GM18517 (cell line): ENCODE measurements at regions not wholly inside any gene's neighbourhood (a gene's known extent, or its start where the extent isn't known, plus 50 kb on each side); places are given as distances from the start of the nearest gene placed in this dataset.

Source experiments
- ATAC-seq: cut with Tn5 transposase; IDR thresholded peaks from one replicate; pipeline ENCODE4 v1.9.1; 2021; ENCODE audit warnings: mild to moderate bottlenecking, moderate library complexity; ENCODE audit not compliant: unreplicated experiment

DNA sequence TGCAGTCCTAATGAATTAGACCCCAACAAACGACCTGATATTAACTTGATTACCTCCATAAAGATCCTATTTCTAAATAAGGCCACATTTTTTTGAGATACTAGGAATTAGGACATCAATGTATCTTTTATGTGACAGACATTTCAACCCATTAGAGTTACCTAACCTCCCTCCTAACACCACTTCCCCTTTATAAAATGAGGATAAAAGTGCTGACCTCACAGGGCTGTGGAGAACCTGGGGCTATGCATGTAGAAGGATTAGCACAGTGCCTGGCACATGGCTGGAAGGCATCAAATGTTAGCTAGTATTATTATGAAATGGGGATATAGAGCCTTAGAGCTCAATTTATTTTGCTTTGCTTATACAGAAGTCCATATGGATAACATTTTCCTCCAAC, 53.5 kb upstream of the LRRN1 start:
- ATAC-seq, result no peak

- ATAC-seq, result peak; percentile 58
Measured at GRCh38 chr3:3744826-3745225, 54.4 kb upstream of the LRRN1 start.

GRCh38 chr3:3743754-3744153, 55.5 kb upstream of the LRRN1 start:
- no peak for ATAC-seq

- no peak for ATAC-seq
Measured at GRCh38 chr3:3740061-3740460, 59.2 kb upstream of the LRRN1 start.

GRCh38 chr3:3739330-3740060, 59.7 kb upstream of the LRRN1 start:
- ATAC-seq, result no peak

- ATAC-seq, result no peak
Measured at GRCh38 chr3:3737531-3737930, 61.7 kb upstream of the LRRN1 start.

DNA sequence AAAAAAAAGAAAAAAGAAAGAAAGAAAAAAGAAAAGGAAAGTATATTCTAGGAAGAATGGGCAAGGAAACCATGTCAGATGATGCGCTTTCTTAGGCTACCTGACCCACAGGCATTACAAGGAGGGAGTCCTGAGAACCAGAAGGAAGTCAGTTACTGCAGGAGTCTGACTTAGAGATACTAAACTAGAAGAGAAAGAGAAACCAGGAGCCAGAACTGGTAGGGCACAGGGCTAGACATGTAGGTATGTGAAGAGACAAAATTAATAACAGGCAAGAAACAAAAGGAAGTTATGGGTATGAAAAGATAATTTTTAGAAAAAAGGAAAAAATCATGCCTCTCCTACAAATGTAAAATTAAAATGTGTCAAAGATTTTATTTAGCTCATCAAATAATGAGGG, 63.3 kb upstream of the LRRN1 start:
- no peak for ATAC-seq

DNA sequence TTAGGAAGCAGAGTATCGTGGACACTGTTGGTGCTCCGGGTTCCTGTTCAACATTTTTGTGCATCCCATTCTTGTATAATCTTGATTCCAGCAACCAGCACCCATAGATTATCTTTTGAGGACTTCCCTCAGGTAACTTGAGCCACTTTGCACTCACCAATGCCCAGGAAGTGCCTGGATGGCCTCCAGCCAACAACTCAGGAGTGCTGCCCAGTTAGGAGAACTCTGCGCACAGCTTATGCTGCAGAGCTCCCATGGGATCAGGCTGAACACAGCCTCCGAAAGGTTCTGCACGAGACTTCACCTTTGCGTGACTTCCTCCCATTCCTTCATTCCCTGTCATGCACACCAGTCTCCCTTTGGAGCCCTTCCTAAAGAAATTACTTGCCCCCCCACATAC, 64.3 kb upstream of the LRRN1 start:
- no peak for ATAC-seq

DNA sequence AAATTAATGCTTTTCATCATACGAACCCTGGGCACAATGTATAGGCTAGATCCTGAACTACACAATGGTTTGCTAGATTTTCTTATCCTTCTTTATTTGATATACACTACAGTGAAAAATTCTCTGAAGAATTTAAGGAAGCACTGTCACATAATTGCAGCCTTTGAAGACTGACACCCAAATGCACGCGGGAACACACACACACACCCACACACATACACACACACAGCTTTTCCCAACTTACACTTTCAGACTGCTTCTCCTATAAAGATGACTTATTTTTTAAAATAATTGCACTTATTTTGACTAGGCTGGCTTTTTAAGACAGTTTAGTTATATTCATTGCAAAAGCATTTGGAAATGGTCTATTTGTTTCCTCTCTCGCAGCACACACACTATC, 70.0 kb upstream of the LRRN1 start:
- no peak for ATAC-seq

GRCh38 chr3:3726549-3726948, 72.7 kb upstream of the LRRN1 start:
- ATAC-seq, result no peak

DNA sequence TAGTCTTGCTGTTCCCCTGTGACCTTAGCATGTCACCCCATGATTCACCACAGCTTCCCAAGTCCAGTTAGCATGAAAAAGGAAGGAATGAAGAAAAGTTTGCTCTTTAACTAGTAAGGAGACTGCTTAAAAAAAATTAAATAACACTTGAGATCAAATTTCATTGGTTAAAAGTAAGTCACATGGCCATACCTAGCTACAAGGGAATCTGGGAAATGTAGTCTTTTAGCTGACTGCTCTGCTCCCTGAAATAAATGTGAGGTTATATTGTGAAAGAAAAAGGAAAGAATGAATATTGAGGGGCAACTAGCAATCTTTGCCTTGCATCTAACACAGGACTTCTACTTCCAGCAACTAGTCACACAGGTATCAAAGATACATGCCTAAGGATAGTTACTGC, 84.7 kb upstream of the LRRN1 start:
- ATAC-seq, result no peak

GRCh38 chr3:3712971-3713370, 86.3 kb upstream of the LRRN1 start:
- ATAC-seq, result no peak

GRCh38 chr3:3708769-3709115, 90.5 kb upstream of the LRRN1 start:
- ATAC-seq, result no peak

DNA sequence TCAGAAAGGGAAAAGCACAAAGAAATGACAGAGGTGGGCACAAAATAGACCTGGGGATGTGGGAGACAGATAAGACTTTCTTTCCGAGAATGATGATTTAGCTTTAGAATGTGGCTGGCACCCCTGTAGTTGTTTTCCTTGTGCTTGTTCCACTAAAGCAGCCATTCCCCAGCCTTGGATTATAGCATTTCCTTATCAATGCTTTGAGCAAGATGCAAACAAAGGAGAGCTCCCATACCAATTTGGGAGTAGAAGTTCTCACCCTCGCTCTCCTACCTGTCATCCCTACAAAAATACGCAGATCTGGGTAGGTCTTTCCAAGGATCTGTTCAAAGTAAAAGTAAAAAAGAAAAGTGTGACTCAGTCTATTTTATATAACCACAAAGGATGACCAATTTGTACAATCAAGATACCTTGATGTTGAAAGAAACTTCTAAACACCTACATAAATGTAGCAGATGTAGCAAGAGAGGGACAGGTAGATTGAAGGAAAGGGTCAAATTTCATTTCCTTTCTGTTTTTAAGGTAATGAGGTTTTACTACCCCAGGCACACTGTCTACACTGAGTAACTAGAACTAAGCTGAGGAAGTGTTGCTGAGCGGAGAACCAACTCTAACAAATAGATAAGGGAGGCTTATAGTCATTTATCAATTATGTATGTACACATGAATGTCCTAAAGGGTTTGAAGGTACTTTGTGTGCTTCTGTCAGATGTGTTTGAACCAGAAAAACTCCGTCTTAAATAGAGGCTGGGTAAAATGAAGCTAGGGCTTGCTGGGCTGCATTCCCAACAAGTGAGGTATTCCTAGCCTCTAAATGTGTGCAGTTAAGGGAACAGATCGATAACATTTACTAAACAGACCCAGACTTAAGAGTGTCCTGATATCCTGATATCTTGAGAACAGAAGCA, 91.1 kb upstream of the LRRN1 start:
- ATAC-seq, result no peak

DNA sequence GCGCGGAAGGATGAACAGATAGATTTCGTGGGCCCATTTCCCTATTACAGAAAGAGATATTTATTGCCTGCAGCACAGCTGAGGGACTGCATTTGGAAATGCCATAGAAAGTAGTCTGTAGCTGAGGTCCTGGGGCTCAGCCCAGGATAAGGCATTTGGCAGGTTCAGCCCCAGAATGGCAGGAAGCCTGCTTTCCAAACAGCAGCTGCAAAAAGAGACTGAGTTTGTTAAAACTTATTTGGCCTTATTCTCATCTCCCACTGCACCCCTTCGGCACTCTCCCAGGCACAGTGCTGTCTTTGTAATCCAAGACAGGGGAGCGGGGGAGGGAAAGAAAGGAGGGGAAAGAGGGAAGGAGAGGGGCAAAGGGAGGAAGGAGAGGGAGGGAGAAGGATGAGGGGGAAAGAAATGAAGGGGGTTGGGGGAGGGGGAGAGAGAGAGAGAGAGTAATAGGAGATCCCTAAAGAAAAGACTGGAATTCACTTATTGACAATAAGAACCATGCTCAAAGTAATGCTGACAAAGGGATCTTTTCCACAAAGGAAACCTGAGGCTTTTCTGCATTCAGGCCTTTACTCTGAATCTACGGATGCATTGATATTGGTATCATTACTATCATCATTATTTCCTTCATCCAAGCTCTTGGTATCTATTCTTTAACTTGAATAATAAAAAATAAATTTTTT, 94.0 kb upstream of the LRRN1 start:
- no peak for ATAC-seq

DNA sequence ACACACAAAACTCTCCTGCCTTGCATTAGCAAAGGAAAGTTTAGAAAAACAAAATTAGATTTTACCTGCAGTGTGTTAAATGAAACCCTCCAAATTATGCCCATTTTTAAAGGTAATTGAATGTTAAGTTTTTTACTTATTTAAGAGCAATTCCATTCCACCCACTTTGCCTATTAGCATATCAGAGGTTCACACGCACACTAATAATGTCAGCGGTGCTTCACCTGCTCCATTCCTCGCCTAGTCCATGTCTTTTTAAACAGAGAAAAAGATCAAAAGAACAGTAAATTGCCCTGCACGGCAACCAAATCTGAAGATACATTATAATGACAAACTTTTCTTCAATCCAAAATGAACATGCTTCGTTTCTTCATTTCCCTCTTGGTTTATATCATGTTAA, 97.3 kb upstream of the LRRN1 start:
- no peak for ATAC-seq

DNA sequence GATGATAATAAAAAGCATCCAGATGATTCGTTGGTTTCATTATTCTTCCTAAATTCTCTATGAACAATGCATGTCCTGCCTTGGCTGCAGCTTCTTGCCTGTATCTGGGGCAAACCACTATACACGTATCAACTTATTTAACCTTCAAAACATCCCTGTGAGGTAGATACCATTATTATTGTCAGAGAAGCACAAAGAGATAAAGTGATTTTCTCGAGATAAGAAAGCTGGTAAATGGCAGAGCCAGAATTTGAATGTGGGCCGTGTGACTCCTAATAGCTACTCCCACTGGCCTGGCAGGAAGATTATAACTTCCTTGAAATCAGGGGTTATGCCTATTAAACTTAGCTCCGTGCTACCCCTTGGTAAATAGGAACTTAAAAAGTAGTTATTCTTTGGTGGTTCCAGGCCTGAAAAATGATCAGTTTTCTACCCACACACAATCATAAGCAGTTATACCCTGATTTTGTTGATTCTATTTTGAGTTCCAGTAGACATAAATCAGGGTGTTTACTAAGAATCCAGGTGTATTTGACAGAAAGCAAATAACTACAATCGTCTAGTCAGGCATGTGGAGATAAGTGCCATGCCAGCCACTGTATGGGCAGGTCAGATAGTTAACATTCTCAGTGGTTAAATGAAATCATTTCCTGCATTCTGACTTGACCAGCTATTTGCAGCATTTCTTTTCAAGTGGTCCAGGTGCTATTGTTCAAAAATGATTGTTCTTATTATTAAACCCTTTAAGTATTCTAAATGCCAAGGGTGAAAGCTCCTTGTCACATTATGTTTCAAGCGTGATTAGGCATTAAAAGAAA, 99.2 kb upstream of the LRRN1 start:
- no peak for ATAC-seq

- no peak for ATAC-seq
Measured at GRCh38 chr3:3699407-3699806, 99.8 kb upstream of the LRRN1 start.

DNA sequence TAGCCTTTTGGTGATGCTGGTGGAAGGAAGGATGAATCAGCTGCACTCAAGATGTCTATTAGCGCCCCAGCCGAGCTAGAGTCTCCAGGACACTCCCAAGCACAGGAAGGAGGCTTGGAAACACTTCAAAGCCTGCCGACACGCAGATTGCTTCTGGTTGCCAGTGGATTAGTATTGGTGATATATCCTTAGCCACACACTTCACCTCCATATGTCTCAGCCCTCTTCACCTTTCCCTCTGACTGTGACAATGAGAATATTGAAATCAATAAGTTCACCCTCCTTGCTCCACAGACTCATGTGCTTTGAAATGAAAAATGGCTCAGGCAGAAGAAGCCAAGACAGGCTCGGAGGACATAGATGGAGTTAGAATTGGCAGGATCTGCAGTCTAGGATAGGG, 102.9 kb upstream of the LRRN1 start:
- ATAC-seq, result no peak

- no peak for ATAC-seq
Measured at GRCh38 chr3:3693593-3693992, 105.6 kb upstream of the LRRN1 start.
